Upper lobe of left lung (tissue), 6 donors: ENCODE measurements at regions not wholly inside any gene's neighbourhood (a gene's known extent, or its start where the extent isn't known, plus 50 kb on each side); places are given as distances from the start of the nearest gene placed in this dataset.
"Not testable (repeated sequence)": the region's sequence is repeated elsewhere in the genome, so short reads cannot be mapped to it uniquely, and the experiment has no call there.

Source experiments
- ATAC-seq, 2 donors: fragments of 200-7000 bp; cut with Tn5 transposase; one replicate each; pipeline ENCODE4 v1.9.1; 2022; ENCODE audit warnings: mild to moderate bottlenecking in 2 of 2, moderate library complexity in 2 of 2; ENCODE audit not compliant: low FRiP score in 2 of 2
- DNase-seq, 2 donors: peaks; one replicate each; pipeline ENCODE4 v3.0.0-alpha.2; 2019 to 2020
- H3K27ac ChIP-seq, 4 donors: fragments of 200-600 bp; sonication (generic); one replicate each; pipeline ENCODE4 v1.5.1; 2016 to 2019
- H3K27me3 ChIP-seq, 4 donors: fragments of 200-600 bp; sonication (generic); one replicate each; pipeline ENCODE4 v1.5.1; 2017 to 2019
- H3K36me3 ChIP-seq, 4 donors: fragments of 200-600 bp; sonication (generic); one replicate each; pipeline ENCODE4 v1.5.1; 2016 to 2019
- H3K4me1 ChIP-seq, 4 donors: fragments of 200-600 bp; sonication (generic); one replicate each; pipeline ENCODE4 v1.5.1; 2018 to 2019
- H3K4me3 ChIP-seq, 4 donors: fragments of 200-600 bp; sonication (generic); one replicate each; pipeline ENCODE4 v1.5.1; 2017 to 2019; ENCODE audit warnings: mild to moderate bottlenecking in 2 of 4, moderate library complexity in 1 of 4
- H3K9me3 ChIP-seq, 4 donors: fragments of 200-600 bp; sonication (generic); one replicate each; pipeline ENCODE4 v1.5.1; 2018 to 2019
- EP300 ChIP-seq, 4 donors: sonication (generic); formaldehyde crosslinking; IDR thresholded peaks; one replicate each; pipeline ENCODE4 v1.5.1; 2017; ENCODE audit warnings: antibody characterized with exemption in 4 of 4, control low read depth in 2 of 4
- POLR2A ChIP-seq, 4 donors: fragments of 450-650 bp; IDR thresholded peaks; one replicate each; pipeline ENCODE4 v1.5.1; 2016 to 2017; ENCODE audit warnings: antibody characterized with exemption in 4 of 4, mild to moderate bottlenecking in 2 of 4
- POLR2AphosphoS5 ChIP-seq, 2 donors: sonication (generic); formaldehyde crosslinking; IDR thresholded peaks; one replicate each; pipeline ENCODE4 v1.5.1; 2017; ENCODE audit warnings: antibody characterized with exemption in 2 of 2
- WGBS, 2 donors: methylation state at CpG; one replicate each; pipeline ENCODE4 v1.1.5; 2017 to 2018; 5-methylcytosine and 5-hydroxymethylcytosine counted together
- TF ChIP-seq, protein P1 (sequence below), 6 experiments: fragments of 450-650 bp in 4 of 6; fragments of 200-600 bp in 2 of 6; sonication (generic) in 2 of 6; IDR thresholded peaks; one replicate each; pipeline ENCODE4 v1.5.1; 2016 to 2019; ENCODE audit warnings: antibody characterized with exemption in 6 of 6
- donor health status: DM: no; HTN: no; CAD: no; lungs with moderate emphysema.
- donor health status: DM: no; HTN: yes; CAD: no; lungs with severe emphysema.

DNA sequence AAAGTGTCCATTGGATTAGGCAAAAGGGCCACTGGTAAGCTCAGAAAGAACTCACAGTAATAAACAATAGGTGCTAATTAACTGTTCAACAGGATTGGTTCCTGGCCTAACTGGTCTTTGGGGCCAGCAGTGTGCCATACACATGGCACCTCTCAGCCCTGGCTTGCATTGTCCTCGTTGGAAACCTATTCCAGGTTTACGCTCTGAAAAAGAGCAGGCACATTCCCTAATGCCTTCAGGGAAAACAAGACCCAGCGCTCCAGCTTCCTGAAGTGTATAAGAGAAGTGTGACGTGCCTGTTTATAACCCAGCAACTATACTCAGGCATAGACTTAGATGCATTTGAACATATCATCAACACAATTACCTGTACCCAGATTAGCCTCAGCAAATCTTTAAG lies 51.9 kb upstream of the RBM47 start:
- Histone ChIP-seq H3K36me3 (no peaks in the 10 kb centered on the region), H3K27me3 (no peaks in the 10 kb centered on the region), H3K27ac (no peak overlapping the region), H3K9me3 (no peaks in the 10 kb centered on the region), H3K4me1 (no peaks in the 10 kb centered on the region), H3K4me3 (no peak overlapping the region)
- TF ChIP-seq EP300 (IDR thresholded peaks at IDR 0.05) = no peak
- TF ChIP-seq POLR2AphosphoS5 (IDR thresholded peaks at IDR 0.05) = no peak
- TF ChIP-seq, protein P1, sequence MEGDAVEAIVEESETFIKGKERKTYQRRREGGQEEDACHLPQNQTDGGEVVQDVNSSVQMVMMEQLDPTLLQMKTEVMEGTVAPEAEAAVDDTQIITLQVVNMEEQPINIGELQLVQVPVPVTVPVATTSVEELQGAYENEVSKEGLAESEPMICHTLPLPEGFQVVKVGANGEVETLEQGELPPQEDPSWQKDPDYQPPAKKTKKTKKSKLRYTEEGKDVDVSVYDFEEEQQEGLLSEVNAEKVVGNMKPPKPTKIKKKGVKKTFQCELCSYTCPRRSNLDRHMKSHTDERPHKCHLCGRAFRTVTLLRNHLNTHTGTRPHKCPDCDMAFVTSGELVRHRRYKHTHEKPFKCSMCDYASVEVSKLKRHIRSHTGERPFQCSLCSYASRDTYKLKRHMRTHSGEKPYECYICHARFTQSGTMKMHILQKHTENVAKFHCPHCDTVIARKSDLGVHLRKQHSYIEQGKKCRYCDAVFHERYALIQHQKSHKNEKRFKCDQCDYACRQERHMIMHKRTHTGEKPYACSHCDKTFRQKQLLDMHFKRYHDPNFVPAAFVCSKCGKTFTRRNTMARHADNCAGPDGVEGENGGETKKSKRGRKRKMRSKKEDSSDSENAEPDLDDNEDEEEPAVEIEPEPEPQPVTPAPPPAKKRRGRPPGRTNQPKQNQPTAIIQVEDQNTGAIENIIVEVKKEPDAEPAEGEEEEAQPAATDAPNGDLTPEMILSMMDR (IDR thresholded peaks at IDR 0.05) = no peak
- no peak for TF ChIP-seq POLR2A (IDR thresholded peaks at IDR 0.05)
- no peak for DNase-seq
- ATAC-seq = no peak
- 76 to 77% methylated on average over 4 of the region's 4 CpGs for WGBS, 2 donors

DNA sequence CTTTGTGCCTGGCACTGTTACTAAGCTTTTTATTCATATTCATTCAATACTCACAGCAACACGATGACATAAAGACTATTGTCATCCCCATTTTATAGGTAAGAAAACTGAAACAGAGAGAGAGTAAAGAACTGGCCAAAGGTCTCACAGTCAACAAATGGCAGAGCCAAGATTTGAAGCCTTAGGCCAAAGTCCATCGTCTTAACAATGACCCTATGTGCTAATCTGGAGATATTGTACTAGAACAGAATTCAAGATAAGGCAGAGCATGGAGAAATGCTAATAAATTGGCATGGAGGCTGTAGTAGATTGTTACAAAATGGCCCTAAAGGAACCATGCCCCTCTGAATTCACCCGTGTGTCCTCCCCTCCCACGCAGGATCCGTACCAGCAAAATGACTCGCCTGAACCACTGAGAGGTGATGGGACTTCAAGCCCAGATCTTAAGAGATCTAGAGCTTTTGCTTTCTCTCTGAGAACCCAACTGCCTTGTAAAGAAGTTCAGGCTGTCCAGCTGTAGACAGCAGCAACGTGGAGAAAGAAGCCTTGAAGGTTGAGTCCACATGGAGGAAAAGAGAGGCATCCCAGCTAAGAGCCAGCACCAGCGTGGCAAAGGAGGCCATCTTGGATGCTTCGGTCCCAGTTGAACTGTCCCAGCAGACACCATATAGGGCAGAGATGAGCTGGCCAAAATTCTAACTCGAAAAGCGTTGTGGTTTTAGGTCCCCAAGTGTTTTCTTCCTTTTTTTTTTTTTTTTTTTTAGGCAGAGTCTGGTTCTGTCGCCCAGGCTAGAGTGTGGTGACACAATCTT lies 52.8 kb upstream of the RBM47 start:
- Histone ChIP-seq H3K4me3 (no peak overlapping the region), H3K27me3 (no peaks in the 10 kb centered on the region), H3K27ac (no peak overlapping the region), H3K9me3 (no peaks in the 10 kb centered on the region), H3K4me1 (no peaks in the 10 kb centered on the region), H3K36me3 (no peaks in the 10 kb centered on the region)
- ATAC-seq = peak in 1 of 2 donors; percentile 61
- TF ChIP-seq, protein P1 (IDR thresholded peaks at IDR 0.05) = no peak
- TF ChIP-seq EP300 (IDR thresholded peaks at IDR 0.05) (no peak), POLR2A (IDR thresholded peaks at IDR 0.05) (no peak), POLR2AphosphoS5 (IDR thresholded peaks at IDR 0.05) (no peak)
- WGBS, 2 donors = 69 to 82% methylated on average over 12 of the region's 12 CpGs
- no peak for DNase-seq

DNA sequence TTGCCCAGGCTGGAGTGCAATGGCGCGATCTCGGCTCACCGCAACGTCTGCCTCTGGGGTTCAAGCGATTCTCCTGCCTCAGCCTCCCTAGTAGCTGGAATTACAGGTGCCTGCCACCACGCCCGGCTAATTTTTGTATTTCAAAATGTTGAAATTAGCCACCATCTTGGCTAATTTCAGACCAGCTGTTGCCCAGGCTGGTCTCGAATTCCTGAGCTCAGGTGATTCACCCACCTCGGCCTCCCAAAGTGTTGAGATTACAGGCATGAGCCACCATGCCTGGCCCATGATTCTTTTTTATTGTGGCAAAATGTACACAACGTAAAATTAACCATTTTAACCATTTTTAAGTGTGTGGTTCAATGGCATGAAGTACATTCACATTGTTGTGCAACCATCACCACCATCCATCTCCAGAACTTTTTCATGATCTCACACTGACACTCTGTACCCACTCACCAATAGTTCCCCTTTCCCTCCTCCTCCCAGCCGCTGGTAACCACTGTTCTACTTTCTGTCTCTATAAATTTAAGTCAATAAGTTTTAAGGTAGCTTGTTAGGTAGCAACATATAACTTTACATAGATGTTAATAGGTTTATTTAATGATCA lies 54.0 kb upstream of the RBM47 start:
- WGBS, 2 donors = 82 to 87% methylated on average over 12 of the region's 12 CpGs
- not testable (repeated sequence) for H3K4me3 ChIP-seq, H3K36me3 ChIP-seq, H3K27ac ChIP-seq, H3K27me3 ChIP-seq, H3K4me1 ChIP-seq, H3K9me3 ChIP-seq
- DNase-seq (peak in 1 of 2 donors; percentile 20), ATAC-seq (peak in 1 of 2 donors; percentile 75)

DNA sequence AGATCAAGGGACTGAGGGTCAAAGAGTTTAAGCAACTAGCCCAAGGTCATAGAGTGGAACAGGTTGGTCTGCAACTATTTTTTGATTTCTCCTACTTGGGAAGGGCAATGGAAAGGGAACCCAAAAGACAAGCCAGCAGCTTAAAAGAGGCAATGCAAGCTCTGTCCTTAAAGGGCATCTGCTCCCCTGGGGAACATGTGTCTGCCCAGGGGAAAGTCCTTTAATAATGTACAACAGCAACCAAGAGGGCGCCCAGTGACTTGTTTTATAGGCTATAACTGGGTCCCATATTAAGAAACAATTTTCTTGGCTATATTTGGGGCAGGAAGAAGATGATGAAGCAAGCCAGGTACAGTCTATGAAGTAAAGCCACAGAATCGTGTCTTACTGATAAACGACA lies 54.7 kb upstream of the RBM47 start:
- Histone ChIP-seq H3K36me3 (no peaks in the 10 kb centered on the region), H3K4me3 (no peak overlapping the region), H3K9me3 (no peaks in the 10 kb centered on the region), H3K27me3 (no peaks in the 10 kb centered on the region), H3K4me1 (no peaks in the 10 kb centered on the region), H3K27ac (no peak overlapping the region)
- TF ChIP-seq, protein P1 (IDR thresholded peaks at IDR 0.05) = no peak
- no peak for TF ChIP-seq POLR2AphosphoS5 (IDR thresholded peaks at IDR 0.05)
- ATAC-seq (no peak), DNase-seq (no peak)
- WGBS, 2 donors = 88 to 89% methylated on average over 3 of the region's 3 CpGs

DNA sequence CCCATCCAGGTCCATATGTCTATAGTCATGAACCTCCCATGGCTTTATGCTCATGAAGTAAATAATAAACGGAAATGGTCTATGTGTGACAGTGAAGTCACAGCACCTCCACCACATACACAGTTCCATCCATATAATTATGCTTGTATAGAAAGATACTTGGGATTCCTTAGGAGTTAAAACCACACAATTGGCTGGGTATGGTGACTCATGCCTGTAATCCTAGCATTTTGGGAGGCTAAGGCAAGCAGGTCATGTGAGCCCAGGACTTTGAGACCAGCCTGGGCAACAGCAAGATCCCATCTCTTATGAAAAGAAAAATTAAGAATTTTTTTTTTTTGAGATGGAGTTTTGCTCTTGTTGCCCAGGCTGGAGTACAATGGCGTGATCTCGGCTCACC lies 55.6 kb upstream of the RBM47 start:
- TF ChIP-seq POLR2A (IDR thresholded peaks at IDR 0.05) (no peak), POLR2AphosphoS5 (IDR thresholded peaks at IDR 0.05) (no peak), EP300 (IDR thresholded peaks at IDR 0.05) (no peak)
- TF ChIP-seq, protein P1 (IDR thresholded peaks at IDR 0.05) = no peak

More for the DNA sequence above, 55.6 kb upstream of the RBM47 start:
- WGBS, 2 donors = 98% methylated on average over 3 of the region's 3 CpGs
- H3K4me1 ChIP-seq = no peaks in the 10 kb centered on the region
- no peak overlapping the region for H3K27ac ChIP-seq
- no peak for DNase-seq
- no peak overlapping the region for H3K4me3 ChIP-seq
- no peaks in the 10 kb centered on the region for H3K9me3 ChIP-seq
- H3K36me3 ChIP-seq = no peaks in the 10 kb centered on the region
- no peak for ATAC-seq
- no peaks in the 10 kb centered on the region for H3K27me3 ChIP-seq
